ENCODE measurements at regions not wholly inside any gene's neighbourhood (a gene's known extent, or its start where the extent isn't known, plus 50 kb on each side); places are given as distances from the start of the nearest gene placed in this dataset.
A peak's percentile ranks its signal among the peaks of the same experiment; 100 is the strongest.

GRCh38 chr13:104024416-104025170 lies 958.4 kb upstream of the SLC10A2 start:
- H3K4me3 ChIP-seq, result no peak overlapping the region
- H3K4me1 ChIP-seq (ENCODE audit: low read depth), result peaks cover 4% of the 10 kb centered on the region
- H3K27ac ChIP-seq, result no peak overlapping the region
- peak in 1 of 2 donors; percentile 57 for DNase-seq (ENCODE audit: low read depth in 1 of 2, low spot score in 1 of 2)
- no peaks in the 10 kb centered on the region for H3K27me3 ChIP-seq
- no peaks in the 10 kb centered on the region for H3K9me3 ChIP-seq (ENCODE audit: low read depth)
- no peaks in the 10 kb centered on the region for H3K36me3 ChIP-seq
- TF ChIP-seq, protein P1, sequence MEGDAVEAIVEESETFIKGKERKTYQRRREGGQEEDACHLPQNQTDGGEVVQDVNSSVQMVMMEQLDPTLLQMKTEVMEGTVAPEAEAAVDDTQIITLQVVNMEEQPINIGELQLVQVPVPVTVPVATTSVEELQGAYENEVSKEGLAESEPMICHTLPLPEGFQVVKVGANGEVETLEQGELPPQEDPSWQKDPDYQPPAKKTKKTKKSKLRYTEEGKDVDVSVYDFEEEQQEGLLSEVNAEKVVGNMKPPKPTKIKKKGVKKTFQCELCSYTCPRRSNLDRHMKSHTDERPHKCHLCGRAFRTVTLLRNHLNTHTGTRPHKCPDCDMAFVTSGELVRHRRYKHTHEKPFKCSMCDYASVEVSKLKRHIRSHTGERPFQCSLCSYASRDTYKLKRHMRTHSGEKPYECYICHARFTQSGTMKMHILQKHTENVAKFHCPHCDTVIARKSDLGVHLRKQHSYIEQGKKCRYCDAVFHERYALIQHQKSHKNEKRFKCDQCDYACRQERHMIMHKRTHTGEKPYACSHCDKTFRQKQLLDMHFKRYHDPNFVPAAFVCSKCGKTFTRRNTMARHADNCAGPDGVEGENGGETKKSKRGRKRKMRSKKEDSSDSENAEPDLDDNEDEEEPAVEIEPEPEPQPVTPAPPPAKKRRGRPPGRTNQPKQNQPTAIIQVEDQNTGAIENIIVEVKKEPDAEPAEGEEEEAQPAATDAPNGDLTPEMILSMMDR (IDR thresholded peaks at IDR 0.05; ENCODE audit: low read depth, low read length), result no peak

DNA sequence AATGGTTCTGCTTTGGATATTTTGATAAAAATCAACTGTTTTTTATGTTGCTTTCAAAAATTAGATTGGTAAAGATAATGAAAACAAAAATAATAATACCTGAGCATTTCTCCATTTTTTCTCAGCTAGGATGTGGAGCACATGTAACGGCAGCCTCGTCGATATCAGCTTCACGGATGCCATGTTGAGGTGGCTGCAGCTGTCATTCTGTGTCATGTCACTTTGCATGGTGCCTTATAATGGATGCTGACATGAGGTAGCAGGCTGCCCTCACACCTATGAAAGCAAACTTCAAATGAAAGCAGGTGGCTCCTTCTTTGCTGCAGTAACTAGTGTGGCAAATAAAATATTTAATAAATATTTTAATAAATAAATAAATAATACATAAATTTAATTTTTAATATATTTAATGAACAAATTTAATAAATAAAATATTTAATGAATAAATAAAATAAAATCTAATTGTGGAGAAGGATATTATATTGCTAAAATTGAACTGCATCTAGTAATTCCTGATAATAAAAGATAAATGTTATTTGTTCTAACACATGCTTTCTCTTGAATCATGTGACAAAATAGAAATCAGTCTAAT lies 955.7 kb upstream of the SLC10A2 start:
- Histone ChIP-seq H3K36me3 (no peaks in the 10 kb centered on the region), H3K27ac (no peak overlapping the region), H3K9me3 (ENCODE audit: low read depth) (no peaks in the 10 kb centered on the region), H3K27me3 (no peaks in the 10 kb centered on the region), H3K4me3 (no peak overlapping the region), H3K4me1 (ENCODE audit: low read depth) (peaks cover 4% of the 10 kb centered on the region)
- no peak for DNase-seq (ENCODE audit: low read depth in 1 of 2, low spot score in 1 of 2)
- TF ChIP-seq, protein P1 (IDR thresholded peaks at IDR 0.05; ENCODE audit: low read depth, low read length), result no peak

DNA sequence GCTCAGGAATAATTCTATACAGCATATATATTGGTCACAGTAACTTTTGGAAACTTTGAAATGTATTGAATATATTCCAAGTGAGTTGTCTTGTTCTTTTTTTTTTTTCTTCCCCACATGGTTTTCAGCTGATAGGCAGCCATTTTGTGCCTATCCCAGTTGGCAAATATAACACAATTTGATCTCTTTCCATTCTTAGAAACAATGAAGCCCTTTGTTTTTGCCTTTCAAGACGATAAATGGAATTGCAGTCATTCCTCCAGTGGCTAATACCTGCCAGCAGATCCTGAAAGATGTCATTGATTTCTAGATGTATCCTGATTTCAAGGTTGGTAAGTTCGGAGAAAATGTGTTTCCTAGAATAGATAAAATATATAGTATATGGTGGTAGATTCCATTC lies 951.1 kb upstream of the SLC10A2 start:
- no peaks in the 10 kb centered on the region for H3K9me3 ChIP-seq (ENCODE audit: low read depth)
- no peaks in the 10 kb centered on the region for H3K27me3 ChIP-seq
- peaks cover 4% of the 10 kb centered on the region for H3K4me1 ChIP-seq (ENCODE audit: low read depth)
- no peaks in the 10 kb centered on the region for H3K36me3 ChIP-seq
- H3K4me3 ChIP-seq, result no peak overlapping the region
- DNase-seq (ENCODE audit: low read depth in 1 of 2, low spot score in 1 of 2), result no peak
- TF ChIP-seq, protein P1 (IDR thresholded peaks at IDR 0.05; ENCODE audit: low read depth, low read length), result no peak
- H3K27ac ChIP-seq, result no peak overlapping the region

DNA sequence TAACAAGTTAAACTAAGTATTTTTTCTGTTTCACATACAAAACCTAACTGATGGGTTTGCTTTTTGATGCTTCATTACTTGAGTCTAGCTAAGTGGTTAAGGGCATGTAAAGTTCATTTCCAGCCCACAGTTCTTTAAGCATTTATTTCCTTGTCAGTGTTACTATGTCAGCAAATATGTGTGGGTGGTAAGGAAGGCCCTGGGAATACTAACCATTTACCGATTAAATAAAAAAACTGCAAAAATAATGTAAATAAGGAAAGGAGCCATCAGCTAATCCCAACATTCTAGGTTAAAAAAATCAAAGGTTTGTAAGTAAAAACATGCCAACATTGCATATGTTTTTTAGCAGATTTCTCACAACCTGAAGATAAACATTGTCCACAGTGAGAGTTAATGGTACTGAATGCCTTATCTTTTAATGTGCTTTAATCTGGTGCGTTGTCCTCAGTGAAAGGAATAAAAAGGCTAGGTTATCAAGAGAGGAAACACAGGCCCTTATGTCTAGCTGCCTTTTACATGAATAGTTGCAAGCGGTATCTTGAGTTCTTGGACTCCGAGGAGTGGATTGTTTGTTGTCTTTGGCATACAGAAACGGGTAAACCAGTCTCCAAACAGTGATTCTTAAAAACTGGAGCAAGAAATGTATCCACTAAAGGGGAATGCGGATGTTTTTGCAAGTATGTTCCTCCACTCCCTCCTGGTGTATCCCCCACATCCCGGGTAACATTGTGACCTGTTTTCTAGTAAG lies 949.6 kb upstream of the SLC10A2 start:
- TF ChIP-seq, protein P1 (IDR thresholded peaks at IDR 0.05; ENCODE audit: low read depth, low read length), result no peak
- H3K36me3 ChIP-seq, result no peaks in the 10 kb centered on the region
- H3K27ac ChIP-seq, result peak overlapping the region; percentile 11

DNA sequence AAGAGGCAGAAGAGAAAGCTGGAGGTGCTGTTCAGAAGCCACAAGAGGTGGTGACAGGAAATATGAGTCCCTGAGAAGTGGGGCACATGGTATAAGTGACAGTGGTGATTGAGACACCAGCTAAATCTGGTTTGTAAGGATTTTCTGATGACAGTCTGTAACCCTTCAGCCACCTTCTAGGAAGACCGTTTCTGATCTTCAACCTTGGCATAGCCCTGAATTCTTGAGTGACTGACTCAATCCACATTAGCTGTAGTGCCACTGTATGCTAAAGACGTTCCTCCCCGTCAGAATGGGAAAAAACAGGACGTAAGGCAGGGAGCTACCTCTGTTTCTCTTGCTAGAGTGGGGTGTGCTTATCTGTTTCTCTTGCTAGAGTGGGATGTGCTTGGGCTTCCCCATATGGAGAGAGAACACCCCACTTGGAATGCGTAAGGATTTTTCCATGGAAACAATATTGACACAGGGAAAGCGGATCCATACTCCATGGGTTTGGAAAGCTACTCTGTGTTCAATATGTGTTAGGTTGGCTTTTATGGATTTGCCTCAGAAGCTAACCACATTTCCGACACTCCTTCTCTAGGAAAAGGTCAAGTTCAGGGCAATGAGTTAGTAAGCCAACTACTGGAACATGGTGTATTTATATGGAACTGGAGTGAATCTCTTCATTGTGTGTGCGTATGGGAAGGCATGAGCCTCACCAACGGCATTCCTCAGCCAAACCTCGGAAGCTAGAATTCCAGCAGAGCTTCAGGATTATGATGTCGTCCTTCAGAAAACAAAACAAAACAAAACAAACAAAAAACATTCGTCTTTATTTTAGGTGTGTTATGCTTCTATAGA lies 948.8 kb upstream of the SLC10A2 start:
- Histone ChIP-seq H3K4me1 (ENCODE audit: low read depth) (peaks cover 4% of the 10 kb centered on the region), H3K27ac (peak overlapping the region; percentile 11), H3K36me3 (no peaks in the 10 kb centered on the region), H3K4me3 (no peak overlapping the region), H3K27me3 (no peaks in the 10 kb centered on the region), H3K9me3 (ENCODE audit: low read depth) (no peaks in the 10 kb centered on the region)
- TF ChIP-seq, protein P1 (IDR thresholded peaks at IDR 0.05; ENCODE audit: low read depth, low read length), result no peak
- peak in 1 of 2 donors; percentile 91 for DNase-seq (ENCODE audit: low read depth in 1 of 2, low spot score in 1 of 2)

More for the DNA sequence above, 949.6 kb upstream of the SLC10A2 start:
- H3K27me3 ChIP-seq, result no peaks in the 10 kb centered on the region
- H3K4me3 ChIP-seq, result no peak overlapping the region
- H3K4me1 ChIP-seq (ENCODE audit: low read depth), result peaks cover 4% of the 10 kb centered on the region
- H3K9me3 ChIP-seq (ENCODE audit: low read depth), result no peaks in the 10 kb centered on the region
- DNase-seq (ENCODE audit: low read depth in 1 of 2, low spot score in 1 of 2), result peak in 1 of 2 donors; percentile 94

Data from cardiac muscle cell (in vitro differentiated cells and primary cell).